Peyer's patch (tissue), 4 donors: ENCODE measurements at regions not wholly inside any gene's neighbourhood (a gene's known extent, or its start where the extent isn't known, plus 50 kb on each side); places are given as distances from the start of the nearest gene placed in this dataset.

Source experiments
- CTCF ChIP-seq, 6 experiments: fragments of 450-650 bp in 4 of 6; fragments of 200-600 bp in 2 of 6; sonication (generic) in 1 of 6; IDR thresholded peaks; one replicate each; pipeline ENCODE4 v1.5.1; 2017 to 2019; ENCODE audit warnings: antibody characterized with exemption in 6 of 6, mild to moderate bottlenecking in 3 of 6, moderate library complexity in 1 of 6
- POLR2A ChIP-seq, 2 donors: fragments of 450-650 bp; IDR thresholded peaks; one replicate each; pipeline ENCODE4 v1.5.1; 2017; ENCODE audit warnings: antibody characterized with exemption in 2 of 2, mild to moderate bottlenecking in 2 of 2, moderate library complexity in 2 of 2

- no peak for TF ChIP-seq CTCF (IDR thresholded peaks at IDR 0.05)
- TF ChIP-seq POLR2A (IDR thresholded peaks at IDR 0.05): no peak
Observed at GRCh38 chr4:77220828-77221613, 64.0 kb downstream of the CCNG2 start.
